Endothelial cell (in vitro differentiated cells): ENCODE measurements at regions not wholly inside any gene's neighbourhood (a gene's known extent, or its start where the extent isn't known, plus 50 kb on each side); places are given as distances from the start of the nearest gene placed in this dataset.

Experiments
- DNase-seq: peaks from one replicate; pipeline ENCODE4 v3.0.0; 2021; ENCODE audit warnings: low spot score
- H3K27ac Mint-ChIP-seq: one replicate; pipeline ENCODE4 v1.8.0; 2021; ENCODE audit warnings: mixed read lengths, inconsistent platforms; ENCODE audit not compliant: unreplicated experiment
- H3K27me3 Mint-ChIP-seq: one replicate; pipeline ENCODE4 v1.8.0; 2021; ENCODE audit warnings: mild to moderate bottlenecking, moderate library complexity, mixed read lengths, inconsistent platforms; ENCODE audit not compliant: unreplicated experiment
- H3K36me3 Mint-ChIP-seq: one replicate; pipeline ENCODE4 v1.8.0; 2021; ENCODE audit warnings: mild to moderate bottlenecking, low read depth, mixed read lengths, inconsistent platforms; ENCODE audit not compliant: unreplicated experiment
- H3K4me1 Mint-ChIP-seq: one replicate; pipeline ENCODE4 v1.8.0; 2021; ENCODE audit warnings: mild to moderate bottlenecking, mixed read lengths, inconsistent platforms; ENCODE audit not compliant: unreplicated experiment
- H3K4me3 Mint-ChIP-seq: one replicate; pipeline ENCODE4 v1.8.0; 2021; ENCODE audit warnings: mild to moderate bottlenecking, mixed read lengths, inconsistent platforms; ENCODE audit not compliant: unreplicated experiment
- H3K9me3 Mint-ChIP-seq: one replicate; pipeline ENCODE4 v1.8.0; 2021; ENCODE audit warnings: mixed read lengths, inconsistent platforms; ENCODE audit not compliant: unreplicated experiment
- TF ChIP-seq, protein P1 (sequence below): fragments of 200-600 bp; sonication (generic); IDR thresholded peaks from one replicate; pipeline ENCODE4 v1.5.0; 2021; ENCODE audit warnings: antibody characterized with exemption; ENCODE audit not compliant: unreplicated experiment

DNA sequence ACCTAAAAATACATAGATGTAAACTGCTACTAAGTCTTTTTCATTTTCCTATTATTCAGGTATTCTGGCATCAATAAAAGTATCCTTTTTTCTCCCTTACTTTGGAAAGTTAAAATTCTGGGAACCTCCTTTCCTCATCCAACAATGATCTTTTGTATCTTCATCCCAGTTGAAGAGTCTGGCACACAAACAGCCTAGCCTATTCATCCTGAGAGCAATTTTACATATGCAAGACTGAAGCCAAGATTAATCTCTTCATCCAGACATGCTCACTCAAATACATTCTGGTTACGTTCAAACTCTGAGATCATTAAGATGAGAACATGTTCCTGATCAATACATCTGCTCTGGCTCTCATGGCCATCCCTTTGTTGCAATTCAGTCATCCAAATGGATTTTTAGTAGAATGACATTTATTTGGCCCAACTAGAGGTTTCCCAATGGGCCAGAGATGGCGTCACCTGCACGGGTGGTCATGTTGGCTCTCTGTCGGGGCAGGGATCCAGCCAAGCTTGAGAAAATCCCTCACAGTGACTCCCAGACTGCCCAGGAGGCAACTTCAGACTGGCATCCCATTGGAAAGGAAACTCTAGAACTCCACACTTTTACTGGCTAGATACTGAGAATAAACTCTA, 135.3 kb upstream of the VCX2 start:
- Mint-ChIP-seq H3K27me3 (peaks cover 4% of the 10 kb centered on the region), H3K4me3 (no peak overlapping the region), H3K27ac (no peak overlapping the region), H3K36me3 (no peaks in the 10 kb centered on the region), H3K9me3 (no peaks in the 10 kb centered on the region), H3K4me1 (no peaks in the 10 kb centered on the region)
- TF ChIP-seq, protein P1, sequence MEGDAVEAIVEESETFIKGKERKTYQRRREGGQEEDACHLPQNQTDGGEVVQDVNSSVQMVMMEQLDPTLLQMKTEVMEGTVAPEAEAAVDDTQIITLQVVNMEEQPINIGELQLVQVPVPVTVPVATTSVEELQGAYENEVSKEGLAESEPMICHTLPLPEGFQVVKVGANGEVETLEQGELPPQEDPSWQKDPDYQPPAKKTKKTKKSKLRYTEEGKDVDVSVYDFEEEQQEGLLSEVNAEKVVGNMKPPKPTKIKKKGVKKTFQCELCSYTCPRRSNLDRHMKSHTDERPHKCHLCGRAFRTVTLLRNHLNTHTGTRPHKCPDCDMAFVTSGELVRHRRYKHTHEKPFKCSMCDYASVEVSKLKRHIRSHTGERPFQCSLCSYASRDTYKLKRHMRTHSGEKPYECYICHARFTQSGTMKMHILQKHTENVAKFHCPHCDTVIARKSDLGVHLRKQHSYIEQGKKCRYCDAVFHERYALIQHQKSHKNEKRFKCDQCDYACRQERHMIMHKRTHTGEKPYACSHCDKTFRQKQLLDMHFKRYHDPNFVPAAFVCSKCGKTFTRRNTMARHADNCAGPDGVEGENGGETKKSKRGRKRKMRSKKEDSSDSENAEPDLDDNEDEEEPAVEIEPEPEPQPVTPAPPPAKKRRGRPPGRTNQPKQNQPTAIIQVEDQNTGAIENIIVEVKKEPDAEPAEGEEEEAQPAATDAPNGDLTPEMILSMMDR = no peak
- no peak for DNase-seq

DNA sequence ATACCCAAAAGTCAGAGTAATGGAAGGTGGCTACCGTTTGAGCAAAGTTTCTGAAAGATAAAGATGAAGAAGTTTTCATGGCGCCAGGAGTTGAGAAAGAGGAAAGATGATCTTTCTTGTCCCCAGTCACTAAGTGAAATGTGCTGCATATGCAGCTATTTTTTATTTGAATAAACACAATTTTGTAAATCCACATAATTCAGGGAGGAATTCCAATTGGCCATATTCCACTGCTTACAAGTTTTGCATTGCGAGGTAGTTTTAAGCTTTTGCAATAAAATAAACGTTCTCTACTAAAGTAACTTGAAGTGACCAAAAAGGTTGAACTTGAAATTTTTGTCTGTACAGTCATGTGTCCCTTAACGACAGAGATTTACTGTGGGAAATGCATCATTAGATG, 139.3 kb upstream of the VCX2 start:
- no peak overlapping the region for H3K27ac Mint-ChIP-seq
- no peaks in the 10 kb centered on the region for H3K36me3 Mint-ChIP-seq
- H3K4me1 Mint-ChIP-seq = no peaks in the 10 kb centered on the region
- H3K4me3 Mint-ChIP-seq = no peak overlapping the region
- peaks cover 3% of the 10 kb centered on the region for H3K27me3 Mint-ChIP-seq
- TF ChIP-seq, protein P1 = no peak
- no peak for DNase-seq
- H3K9me3 Mint-ChIP-seq = no peaks in the 10 kb centered on the region

DNA sequence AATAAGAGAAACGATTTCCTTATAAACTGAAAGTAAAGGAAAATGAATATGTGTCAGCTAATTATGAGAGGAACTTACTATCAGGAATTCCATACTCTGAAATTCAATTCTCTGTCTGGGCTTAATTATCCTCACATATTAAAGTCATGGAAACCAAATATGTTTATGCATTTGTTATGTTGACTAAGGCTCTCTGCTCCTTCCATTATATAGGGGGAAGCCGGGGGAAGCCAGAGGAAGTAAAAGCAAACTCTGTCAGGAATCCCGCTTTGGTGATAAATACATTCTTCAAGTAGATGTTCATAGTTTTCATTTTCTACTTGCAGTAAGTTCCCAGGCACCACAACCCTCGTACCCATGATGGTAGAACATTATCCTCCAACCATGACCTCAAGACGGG, 142.8 kb upstream of the VCX2 start:
- no peaks in the 10 kb centered on the region for H3K9me3 Mint-ChIP-seq
- H3K27me3 Mint-ChIP-seq = peaks cover 3% of the 10 kb centered on the region
- no peak for DNase-seq
- TF ChIP-seq, protein P1 = no peak
- peaks cover 2% of the 10 kb centered on the region for H3K4me1 Mint-ChIP-seq
- no peak overlapping the region for H3K4me3 Mint-ChIP-seq
- H3K36me3 Mint-ChIP-seq = no peaks in the 10 kb centered on the region
- H3K27ac Mint-ChIP-seq = no peak overlapping the region

DNA sequence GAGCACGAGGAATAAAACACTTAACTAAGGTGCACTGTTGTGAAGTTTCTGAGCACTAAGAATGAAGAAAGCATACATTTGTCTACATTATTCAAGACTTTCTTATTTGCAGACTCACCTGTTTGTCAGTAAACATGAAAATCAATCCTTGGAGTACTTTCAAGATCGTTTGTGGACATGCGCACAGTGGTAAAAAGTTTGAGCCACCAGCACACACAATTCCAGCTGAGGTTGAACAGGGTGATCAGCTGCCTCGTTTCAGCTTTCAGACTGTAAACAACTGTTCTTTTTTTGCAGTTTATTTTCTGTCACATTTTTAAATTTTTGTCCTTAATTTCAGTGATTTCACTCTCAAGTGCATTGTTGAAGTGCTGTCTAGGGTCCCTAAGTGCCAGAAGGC, 143.8 kb upstream of the VCX2 start:
- no peak overlapping the region for H3K27ac Mint-ChIP-seq
- TF ChIP-seq, protein P1 = no peak
- no peak for DNase-seq
- H3K36me3 Mint-ChIP-seq = no peaks in the 10 kb centered on the region
- no peak overlapping the region for H3K4me3 Mint-ChIP-seq
- peaks cover 5% of the 10 kb centered on the region for H3K4me1 Mint-ChIP-seq
- peaks cover 3% of the 10 kb centered on the region for H3K27me3 Mint-ChIP-seq
- no peaks in the 10 kb centered on the region for H3K9me3 Mint-ChIP-seq

DNA sequence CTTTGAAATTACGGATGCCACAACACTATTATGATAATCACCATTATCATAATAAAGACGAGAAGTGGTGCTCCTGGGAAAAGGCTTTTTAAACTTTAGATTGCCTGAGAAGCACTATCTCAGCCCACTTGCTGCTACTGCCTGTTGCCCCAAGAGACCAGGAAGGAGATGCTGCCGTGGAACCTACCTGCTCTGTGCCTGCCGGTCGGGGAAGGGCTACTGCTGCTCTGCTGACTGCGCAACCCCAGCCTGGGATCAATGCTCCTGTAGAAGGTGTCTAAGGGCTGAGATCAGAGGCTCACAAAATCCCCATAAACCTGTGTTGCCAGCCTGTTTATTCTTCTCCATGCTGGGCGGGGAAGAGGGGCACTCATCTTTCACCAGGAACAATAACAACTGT, 145.3 kb upstream of the VCX3B start:
- H3K27ac Mint-ChIP-seq = peak overlapping the region; percentile 83
- no peak for DNase-seq
- TF ChIP-seq, protein P1 = no peak
- H3K27me3 Mint-ChIP-seq = no peaks in the 10 kb centered on the region
- no peaks in the 10 kb centered on the region for H3K36me3 Mint-ChIP-seq
- no peak overlapping the region for H3K4me3 Mint-ChIP-seq
- H3K9me3 Mint-ChIP-seq = no peaks in the 10 kb centered on the region
- peaks cover 5% of the 10 kb centered on the region for H3K4me1 Mint-ChIP-seq
